ENCODE measurements at regions not wholly inside any gene's neighbourhood (a gene's known extent, or its start where the extent isn't known, plus 50 kb on each side); places are given as distances from the start of the nearest gene placed in this dataset.
"Not testable (repeated sequence)": the region's sequence is repeated elsewhere in the genome, so short reads cannot be mapped to it uniquely, and the experiment has no call there.

- no peak overlapping the region for H3K4me3 ChIP-seq (ENCODE audit: low read length)
- DNase-seq, result no peak
- no CpG with 5 or more reads among the region's 4 CpGs for WGBS (ENCODE audit: insufficient coverage, low lambda C conversion rate)
- H3K27me3 ChIP-seq (ENCODE audit: control insufficient read depth, insufficient read depth, low read length), result no peaks in the 10 kb centered on the region
- H3K36me3 ChIP-seq (ENCODE audit: control insufficient read depth, insufficient read depth, low read length), result no peaks in the 10 kb centered on the region
- no peak overlapping the region for H3K27ac ChIP-seq (ENCODE audit: low read length)
- H3K9me3 ChIP-seq (ENCODE audit: control insufficient read depth, low read depth, low read length), result no peaks in the 10 kb centered on the region
- no peaks in the 10 kb centered on the region for H3K4me1 ChIP-seq (ENCODE audit: control insufficient read depth, insufficient read depth, low read length)
These were observed 385.5 kb upstream of the PDZRN3 start for GRCh38 chr3:74009961-74010844.

- 60% methylated on average over 1 of the region's 3 CpGs for WGBS (ENCODE audit: insufficient coverage, low lambda C conversion rate)
- no peaks in the 10 kb centered on the region for H3K27me3 ChIP-seq (ENCODE audit: control insufficient read depth, insufficient read depth, low read length)
- no peak for DNase-seq
- no peak overlapping the region for H3K27ac ChIP-seq (ENCODE audit: low read length)
- H3K36me3 ChIP-seq (ENCODE audit: control insufficient read depth, insufficient read depth, low read length), result no peaks in the 10 kb centered on the region
- no peaks in the 10 kb centered on the region for H3K4me1 ChIP-seq (ENCODE audit: control insufficient read depth, insufficient read depth, low read length)
- no peak overlapping the region for H3K4me3 ChIP-seq (ENCODE audit: low read length)
- H3K9me3 ChIP-seq (ENCODE audit: control insufficient read depth, low read depth, low read length), result no peaks in the 10 kb centered on the region
These were observed 379.6 kb upstream of the PDZRN3 start for GRCh38 chr3:74004386-74004785.

- 80% methylated on average over 2 of the region's 5 CpGs for WGBS (ENCODE audit: insufficient coverage, low lambda C conversion rate)
These were observed 379.0 kb upstream of the PDZRN3 start for GRCh38 chr3:74003734-74004133.

GRCh38 chr3:74001436-74001835 is 376.7 kb upstream of the PDZRN3 start:
- H3K4me3 ChIP-seq (ENCODE audit: low read length), result no peak overlapping the region
- 67% methylated on average over 1 of the region's 2 CpGs for WGBS (ENCODE audit: insufficient coverage, low lambda C conversion rate)
- H3K27me3 ChIP-seq (ENCODE audit: control insufficient read depth, insufficient read depth, low read length), result no peaks in the 10 kb centered on the region
- no peak overlapping the region for H3K27ac ChIP-seq (ENCODE audit: low read length)
- H3K9me3 ChIP-seq (ENCODE audit: control insufficient read depth, low read depth, low read length), result no peaks in the 10 kb centered on the region
- no peaks in the 10 kb centered on the region for H3K36me3 ChIP-seq (ENCODE audit: control insufficient read depth, insufficient read depth, low read length)
- DNase-seq, result no peak
- H3K4me1 ChIP-seq (ENCODE audit: control insufficient read depth, insufficient read depth, low read length), result no peaks in the 10 kb centered on the region

More at GRCh38 chr3:74003734-74004133, 379.0 kb upstream of the PDZRN3 start:
- no peaks in the 10 kb centered on the region for H3K36me3 ChIP-seq (ENCODE audit: control insufficient read depth, insufficient read depth, low read length)
- no peaks in the 10 kb centered on the region for H3K9me3 ChIP-seq (ENCODE audit: control insufficient read depth, low read depth, low read length)
- H3K27ac ChIP-seq (ENCODE audit: low read length), result no peak overlapping the region
- no peaks in the 10 kb centered on the region for H3K27me3 ChIP-seq (ENCODE audit: control insufficient read depth, insufficient read depth, low read length)
- H3K4me3 ChIP-seq (ENCODE audit: low read length), result no peak overlapping the region
- no peak for DNase-seq
- no peaks in the 10 kb centered on the region for H3K4me1 ChIP-seq (ENCODE audit: control insufficient read depth, insufficient read depth, low read length)

GRCh38 chr3:74000725-74001124 is 376.0 kb upstream of the PDZRN3 start:
- H3K4me3 ChIP-seq (ENCODE audit: low read length), result no peak overlapping the region
- no peak for DNase-seq
- H3K9me3 ChIP-seq (ENCODE audit: control insufficient read depth, low read depth, low read length), result no peaks in the 10 kb centered on the region
- no CpG with 5 or more reads among the region's 1 CpG for WGBS (ENCODE audit: insufficient coverage, low lambda C conversion rate)
- H3K4me1 ChIP-seq (ENCODE audit: control insufficient read depth, insufficient read depth, low read length), result no peaks in the 10 kb centered on the region
- no peaks in the 10 kb centered on the region for H3K27me3 ChIP-seq (ENCODE audit: control insufficient read depth, insufficient read depth, low read length)
- H3K27ac ChIP-seq (ENCODE audit: low read length), result no peak overlapping the region
- no peaks in the 10 kb centered on the region for H3K36me3 ChIP-seq (ENCODE audit: control insufficient read depth, insufficient read depth, low read length)

- WGBS (ENCODE audit: insufficient coverage, low lambda C conversion rate), result 100% methylated on average over 1 of the region's 1 CpG
These were observed 374.8 kb upstream of the PDZRN3 start for GRCh38 chr3:73999501-73999900.

GRCh38 chr3:73990691-73991090 is 365.9 kb upstream of the PDZRN3 start:
- H3K9me3 ChIP-seq (ENCODE audit: control insufficient read depth, low read depth, low read length); H3K27me3 ChIP-seq (ENCODE audit: control insufficient read depth, insufficient read depth, low read length); H3K4me1 ChIP-seq (ENCODE audit: control insufficient read depth, insufficient read depth, low read length); DNase-seq; H3K36me3 ChIP-seq (ENCODE audit: control insufficient read depth, insufficient read depth, low read length); H3K4me3 ChIP-seq (ENCODE audit: low read length); H3K27ac ChIP-seq (ENCODE audit: low read length): not testable (repeated sequence)
- WGBS (ENCODE audit: insufficient coverage, low lambda C conversion rate), result no CpG with 5 or more reads among the region's 19 CpGs

More at GRCh38 chr3:73999501-73999900, 374.8 kb upstream of the PDZRN3 start:
- no peaks in the 10 kb centered on the region for H3K27me3 ChIP-seq (ENCODE audit: control insufficient read depth, insufficient read depth, low read length)
- H3K9me3 ChIP-seq (ENCODE audit: control insufficient read depth, low read depth, low read length), result no peaks in the 10 kb centered on the region
- H3K27ac ChIP-seq (ENCODE audit: low read length), result no peak overlapping the region
- no peak overlapping the region for H3K4me3 ChIP-seq (ENCODE audit: low read length)
- H3K4me1 ChIP-seq (ENCODE audit: control insufficient read depth, insufficient read depth, low read length), result no peaks in the 10 kb centered on the region
- DNase-seq, result no peak
- no peaks in the 10 kb centered on the region for H3K36me3 ChIP-seq (ENCODE audit: control insufficient read depth, insufficient read depth, low read length)

GRCh38 chr3:73966733-73967132 is 342.0 kb upstream of the PDZRN3 start:
- H3K4me3 ChIP-seq (ENCODE audit: low read length), result no peak overlapping the region
- H3K27me3 ChIP-seq (ENCODE audit: control insufficient read depth, insufficient read depth, low read length), result no peaks in the 10 kb centered on the region
- no peaks in the 10 kb centered on the region for H3K9me3 ChIP-seq (ENCODE audit: control insufficient read depth, low read depth, low read length)
- no peaks in the 10 kb centered on the region for H3K36me3 ChIP-seq (ENCODE audit: control insufficient read depth, insufficient read depth, low read length)
- WGBS (ENCODE audit: insufficient coverage, low lambda C conversion rate), result 86% methylated on average over 4 of the region's 4 CpGs
- no peaks in the 10 kb centered on the region for H3K4me1 ChIP-seq (ENCODE audit: control insufficient read depth, insufficient read depth, low read length)
- DNase-seq, result no peak
- H3K27ac ChIP-seq (ENCODE audit: low read length), result no peak overlapping the region

GRCh38 chr3:73964818-73965217 is 340.1 kb upstream of the PDZRN3 start:
- Histone ChIP-seq H3K36me3 (ENCODE audit: control insufficient read depth, insufficient read depth, low read length) (no peaks in the 10 kb centered on the region), H3K9me3 (ENCODE audit: control insufficient read depth, low read depth, low read length) (no peaks in the 10 kb centered on the region), H3K4me3 (ENCODE audit: low read length) (no peak overlapping the region), H3K27me3 (ENCODE audit: control insufficient read depth, insufficient read depth, low read length) (no peaks in the 10 kb centered on the region), H3K27ac (ENCODE audit: low read length) (no peak overlapping the region), H3K4me1 (ENCODE audit: control insufficient read depth, insufficient read depth, low read length) (no peaks in the 10 kb centered on the region)
- no peak for DNase-seq
- 100% methylated on average over 1 of the region's 1 CpG for WGBS (ENCODE audit: insufficient coverage, low lambda C conversion rate)

GRCh38 chr3:73955494-73956070 is 330.8 kb upstream of the PDZRN3 start:
- no peaks in the 10 kb centered on the region for H3K9me3 ChIP-seq (ENCODE audit: control insufficient read depth, low read depth, low read length)
- WGBS (ENCODE audit: insufficient coverage, low lambda C conversion rate), result no CpG with 5 or more reads among the region's 2 CpGs
- no peak overlapping the region for H3K4me3 ChIP-seq (ENCODE audit: low read length)
- no peak overlapping the region for H3K27ac ChIP-seq (ENCODE audit: low read length)
- H3K27me3 ChIP-seq (ENCODE audit: control insufficient read depth, insufficient read depth, low read length), result no peaks in the 10 kb centered on the region
- H3K4me1 ChIP-seq (ENCODE audit: control insufficient read depth, insufficient read depth, low read length), result no peaks in the 10 kb centered on the region
- DNase-seq, result peak in 1 of 2 donors; percentile 7
- H3K36me3 ChIP-seq (ENCODE audit: control insufficient read depth, insufficient read depth, low read length), result no peaks in the 10 kb centered on the region
